Left lung (tissue), 4 donors: ENCODE measurements at regions not wholly inside any gene's neighbourhood (a gene's known extent, or its start where the extent isn't known, plus 50 kb on each side); places are given as distances from the start of the nearest gene placed in this dataset.
A peak's percentile ranks its signal among the peaks of the same experiment; 100 is the strongest.
"Not testable (repeated sequence)": the region's sequence is repeated elsewhere in the genome, so short reads cannot be mapped to it uniquely, and the experiment has no call there.

ENCODE experiments used
- ATAC-seq: fragments of 200-7000 bp; cut with Tn5 transposase; one replicate; pipeline ENCODE4 v1.9.1; 2020; ENCODE audit warnings: moderate library complexity
- DNase-seq, 4 donors: peaks; one replicate each; pipeline ENCODE4 v3.0.0-alpha.2; 2013 to 2020
- H3K27ac ChIP-seq, 2 donors: fragments of 200-600 bp; sonication (generic) in 1 of 2; one replicate each; pipeline versions ENCODE4 v1.5.0 to v1.8.0; 2020 to 2021
- H3K27me3 ChIP-seq, 2 donors: fragments of 200-600 bp; sonication (generic) in 1 of 2; one replicate each; pipeline versions ENCODE4 v1.5.0 to v1.8.0; 2020 to 2021
- H3K36me3 ChIP-seq, 2 donors: fragments of 200-600 bp; sonication (generic) in 1 of 2; one replicate each; pipeline versions ENCODE4 v1.5.0 to v1.8.0; 2020 to 2021
- H3K4me1 ChIP-seq, 2 donors: fragments of 200-600 bp; one replicate each; pipeline ENCODE4 v1.8.0; 2021
- H3K4me3 ChIP-seq, 2 donors: fragments of 200-600 bp; sonication (generic) in 1 of 2; one replicate each; pipeline versions ENCODE4 v1.5.0 to v1.8.0; 2020 to 2021; ENCODE audit warnings: mild to moderate bottlenecking in 1 of 2
- H3K9me3 ChIP-seq, 2 donors: fragments of 200-600 bp; sonication (generic) in 1 of 2; one replicate each; pipeline versions ENCODE4 v1.5.0 to v1.8.0; 2020 to 2021
- CTCF ChIP-seq, 2 donors: fragments of 200-600 bp; sonication (generic) in 1 of 2; IDR thresholded peaks; one replicate each; pipeline versions ENCODE4 v1.5.0 to v1.8.0; 2021; ENCODE audit warnings: antibody characterized with exemption in 2 of 2
- intact Hi-C, 2 donors: fragments of 100-400 bp; cut with DNase I; formaldehyde crosslinking; loops; one replicate each; pipeline versions ENCODE4 v1.11.2 to v1.14.2; 2022
- donor health status: DM: no; HTN: yes; CAD: no.
- donor health status: DM: no; HTN: no; CAD: no.

- Histone ChIP-seq H3K27ac (peak overlapping the region in 1 of 2 donors; percentile 27), H3K4me1 (peaks cover 0 to 15% of the 10 kb centered on the region in 2 donors), H3K27me3 (no peaks in the 10 kb centered on the region), H3K36me3 (no peaks in the 10 kb centered on the region), H3K9me3 (no peaks in the 10 kb centered on the region), H3K4me3 (no peak overlapping the region)
- no peak for TF ChIP-seq CTCF (IDR thresholded peaks at IDR 0.05)
- intact Hi-C loops, result no loop called here
- ATAC-seq (no peak), DNase-seq (no peak)
Observed at GRCh38 chr5:39758426-39758825, 333.6 kb upstream of the DAB2 start.

- no peaks in the 10 kb centered on the region for H3K27me3 ChIP-seq
- DNase-seq, result peak in 2 of 4 donors; percentile 64 to 76
- H3K36me3 ChIP-seq, result no peaks in the 10 kb centered on the region
- no peak for TF ChIP-seq CTCF (IDR thresholded peaks at IDR 0.05)
- H3K27ac ChIP-seq, result no peak overlapping the region
- H3K4me1 ChIP-seq, result peaks cover 0 to 15% of the 10 kb centered on the region in 2 donors
- ATAC-seq, result peak; percentile 37
- H3K9me3 ChIP-seq, result no peaks in the 10 kb centered on the region
- intact Hi-C loops, result no loop called here
- H3K4me3 ChIP-seq, result no peak overlapping the region
Observed at GRCh38 chr5:39757131-39757530, 332.4 kb upstream of the DAB2 start.

- intact Hi-C loops, result no loop called here
- Histone ChIP-seq H3K9me3 (no peaks in the 10 kb centered on the region), H3K4me1 (peaks cover 0 to 13% of the 10 kb centered on the region in 2 donors), H3K4me3 (no peak overlapping the region), H3K36me3 (no peaks in the 10 kb centered on the region), H3K27ac (peak overlapping the region in 1 of 2 donors; percentile 30), H3K27me3 (no peaks in the 10 kb centered on the region)
- DNase-seq (no peak), ATAC-seq (peak; percentile 35)
- no peak for TF ChIP-seq CTCF (IDR thresholded peaks at IDR 0.05)
Observed at GRCh38 chr5:39755986-39756385, 331.2 kb upstream of the DAB2 start.

- Histone ChIP-seq H3K9me3 (no peaks in the 10 kb centered on the region), H3K36me3 (no peaks in the 10 kb centered on the region), H3K27ac (no peak overlapping the region), H3K4me3 (no peak overlapping the region), H3K4me1 (peaks cover 0 to 8% of the 10 kb centered on the region in 2 donors), H3K27me3 (no peaks in the 10 kb centered on the region)
- ATAC-seq (no peak), DNase-seq (no peak)
- intact Hi-C loops, result no loop called here
- TF ChIP-seq CTCF (IDR thresholded peaks at IDR 0.05), result no peak
Observed at GRCh38 chr5:39755452-39755851, 330.7 kb upstream of the DAB2 start.

GRCh38 chr5:39753747-39754146, 329.0 kb upstream of the DAB2 start:
- H3K27me3 ChIP-seq, DNase-seq, H3K4me1 ChIP-seq, H3K4me3 ChIP-seq, H3K27ac ChIP-seq, intact Hi-C loops, H3K36me3 ChIP-seq, H3K9me3 ChIP-seq, ATAC-seq: not testable (repeated sequence)

GRCh38 chr5:39750661-39751060, 325.9 kb upstream of the DAB2 start:
- Histone ChIP-seq H3K36me3 (no peaks in the 10 kb centered on the region), H3K4me1 (no peaks in the 10 kb centered on the region), H3K9me3 (peaks cover 0 to 6% of the 10 kb centered on the region in 2 donors), H3K4me3 (no peak overlapping the region), H3K27ac (no peak overlapping the region), H3K27me3 (no peaks in the 10 kb centered on the region)
- intact Hi-C loops, result no loop called here
- DNase-seq (no peak), ATAC-seq (no peak)
- no peak for TF ChIP-seq CTCF (IDR thresholded peaks at IDR 0.05)
